Small intestine (tissue), 7 donors: ENCODE measurements at regions not wholly inside any gene's neighbourhood (a gene's known extent, or its start where the extent isn't known, plus 50 kb on each side); places are given as distances from the start of the nearest gene placed in this dataset.

ENCODE experiments used
- DNase-seq, 2 donors: peaks; one replicate each; pipeline versions ENCODE4 v3.0.0 to v3.0.0-alpha.2; 2013
- FAIRE-seq: peaks from 2 replicates; lab custom pipeline; 2012; peaks lifted over from hg19 to GRCh38; lab: Jason Lieb, UNC
- H3K27ac ChIP-seq, 3 donors: one replicate each; pipeline ENCODE4 v1.5.1; 2013; ENCODE audit warnings: low read length in 2 of 3, mild to moderate bottlenecking in 2 of 3, control low read depth in 1 of 3, inconsistent platforms in 1 of 3, low read depth in 1 of 3, moderate library complexity in 1 of 3
- H3K27me3 ChIP-seq, 3 donors: one replicate each; pipeline ENCODE4 v1.6.1; 2013; ENCODE audit warnings: low read length in 3 of 3, inconsistent platforms in 1 of 3; ENCODE audit not compliant: control insufficient read depth in 3 of 3, insufficient read depth in 3 of 3
- H3K36me3 ChIP-seq, 3 donors: one replicate each; pipeline ENCODE4 v1.6.1; 2013; ENCODE audit warnings: low read length in 3 of 3, inconsistent platforms in 1 of 3, low read depth in 1 of 3, mild to moderate bottlenecking in 1 of 3, moderate library complexity in 1 of 3; ENCODE audit not compliant: control insufficient read depth in 3 of 3, insufficient read depth in 2 of 3
- H3K4me1 ChIP-seq, 3 donors: one replicate each; pipeline ENCODE4 v1.6.1; 2013; ENCODE audit warnings: low read length in 2 of 3, inconsistent platforms in 1 of 3, low read depth in 1 of 3, mild to moderate bottlenecking in 1 of 3, moderate library complexity in 1 of 3; ENCODE audit not compliant: control insufficient read depth in 3 of 3, insufficient read depth in 2 of 3
- H3K4me3 ChIP-seq, 3 donors: one replicate each; pipeline ENCODE4 v1.5.1; 2013; ENCODE audit warnings: low read length in 3 of 3, control low read depth in 1 of 3, inconsistent platforms in 1 of 3, low read depth in 1 of 3, mild to moderate bottlenecking in 1 of 3, moderate library complexity in 1 of 3
- H3K9me3 ChIP-seq, 2 donors: one replicate each; pipeline ENCODE4 v1.6.1; 2013; ENCODE audit warnings: low read depth in 1 of 2, low read length in 1 of 2; ENCODE audit not compliant: control insufficient read depth in 2 of 2, insufficient read depth in 1 of 2
- WGBS, 3 donors: extraction: QIAGEN DNeasy Blood & Tissue Kit; methylation state at CpG; one replicate each; pipeline ENCODE4 v1.1.7; 2013; 5-methylcytosine and 5-hydroxymethylcytosine counted together
- donor health status: healthy with polysubstance abuse.
- donor health status: control.
- donor health status: control.
- donor health status: Bipolar disorder and iron deficiency.
- donor health status: healthy.

- 90 to 93% (median 92%) methylated on average over 4 of the region's 4 CpGs for WGBS, 3 donors
- H3K9me3 ChIP-seq: no peaks in the 10 kb centered on the region
- H3K36me3 ChIP-seq: no peaks in the 10 kb centered on the region
- no peak overlapping the region for H3K27ac ChIP-seq
- H3K4me1 ChIP-seq: no peaks in the 10 kb centered on the region
- DNase-seq (no peak), FAIRE-seq (no peak)
- H3K4me3 ChIP-seq: no peak overlapping the region
- H3K27me3 ChIP-seq: no peaks in the 10 kb centered on the region
These were observed 214.4 kb upstream of the STXBP5 start for GRCh38 chr6:146989860-146990259.

GRCh38 chr6:146990284-146990683, 213.9 kb upstream of the STXBP5 start:
- Histone ChIP-seq H3K4me3 (no peak overlapping the region), H3K9me3 (no peaks in the 10 kb centered on the region), H3K27me3 (no peaks in the 10 kb centered on the region), H3K36me3 (no peaks in the 10 kb centered on the region), H3K27ac (no peak overlapping the region), H3K4me1 (no peaks in the 10 kb centered on the region)
- WGBS, 3 donors: 72 to 85% (median 78%) methylated on average over 2 of the region's 2 CpGs
- FAIRE-seq (no peak), DNase-seq (no peak)

- Histone ChIP-seq H3K4me3 (no peak overlapping the region), H3K4me1 (no peaks in the 10 kb centered on the region), H3K27me3 (no peaks in the 10 kb centered on the region), H3K36me3 (no peaks in the 10 kb centered on the region), H3K27ac (peak overlapping the region in 1 of 3 donors; percentile 55), H3K9me3 (no peaks in the 10 kb centered on the region)
- FAIRE-seq (peak; percentile 23), DNase-seq (peak; percentile 64 to 79)
- 48 to 66% (median 60%) methylated on average over 11 of the region's 11 CpGs for WGBS, 3 donors
These were observed 213.1 kb upstream of the STXBP5 start for GRCh38 chr6:146990821-146991798.

GRCh38 chr6:146997062-146997461, 207.2 kb upstream of the STXBP5 start:
- FAIRE-seq (no peak), DNase-seq (no peak)
- peaks cover 0 to 3% (median 0%) of the 10 kb centered on the region in 3 donors for H3K4me1 ChIP-seq
- no peaks in the 10 kb centered on the region for H3K36me3 ChIP-seq
- no peaks in the 10 kb centered on the region for H3K27me3 ChIP-seq
- 92 to 100% (median 100%) methylated on average over 1 of the region's 1 CpG for WGBS, 3 donors
- H3K27ac ChIP-seq: no peak overlapping the region
- H3K4me3 ChIP-seq: no peak overlapping the region
- H3K9me3 ChIP-seq: no peaks in the 10 kb centered on the region

GRCh38 chr6:146999766-147000165, 204.5 kb upstream of the STXBP5 start:
- FAIRE-seq (no peak), DNase-seq (no peak)
- WGBS, 3 donors: 90 to 97% (median 93%) methylated on average over 5 of the region's 5 CpGs

GRCh38 chr6:147000545-147001488, 203.4 kb upstream of the STXBP5 start:
- Histone ChIP-seq H3K27ac (no peak overlapping the region), H3K4me1 (peaks cover 0 to 3% (median 0%) of the 10 kb centered on the region in 3 donors), H3K4me3 (no peak overlapping the region), H3K27me3 (no peaks in the 10 kb centered on the region), H3K9me3 (no peaks in the 10 kb centered on the region), H3K36me3 (no peaks in the 10 kb centered on the region)
- 34 to 52% (median 48%) methylated on average over 9 of the region's 9 CpGs for WGBS, 3 donors
- FAIRE-seq (no peak), DNase-seq (no peak)

More at GRCh38 chr6:146999766-147000165, 204.5 kb upstream of the STXBP5 start:
- peaks cover 0 to 3% (median 0%) of the 10 kb centered on the region in 3 donors for H3K4me1 ChIP-seq
- H3K36me3 ChIP-seq: no peaks in the 10 kb centered on the region
- H3K9me3 ChIP-seq: no peaks in the 10 kb centered on the region
- H3K27me3 ChIP-seq: no peaks in the 10 kb centered on the region
- no peak overlapping the region for H3K27ac ChIP-seq
- H3K4me3 ChIP-seq: no peak overlapping the region

GRCh38 chr6:147001621-147002020, 202.6 kb upstream of the STXBP5 start:
- Histone ChIP-seq H3K4me1 (peaks cover 0 to 3% (median 0%) of the 10 kb centered on the region in 3 donors), H3K27ac (no peak overlapping the region), H3K27me3 (no peaks in the 10 kb centered on the region), H3K36me3 (no peaks in the 10 kb centered on the region), H3K4me3 (no peak overlapping the region), H3K9me3 (no peaks in the 10 kb centered on the region)
- DNase-seq (no peak), FAIRE-seq (no peak)
- WGBS, 3 donors: 65 to 87% (median 80%) methylated on average over 1 of the region's 1 CpG

- Histone ChIP-seq H3K36me3 (no peaks in the 10 kb centered on the region), H3K27ac (no peak overlapping the region), H3K27me3 (no peaks in the 10 kb centered on the region), H3K4me3 (no peak overlapping the region), H3K4me1 (peaks cover 0 to 3% (median 0%) of the 10 kb centered on the region in 3 donors), H3K9me3 (no peaks in the 10 kb centered on the region)
- FAIRE-seq (no peak), DNase-seq (no peak)
These were observed 201.0 kb upstream of the STXBP5 start for GRCh38 chr6:147003186-147003585.
